Mesothelial cell of epicardium (in vitro differentiated cells): ENCODE measurements at regions not wholly inside any gene's neighbourhood (a gene's known extent, or its start where the extent isn't known, plus 50 kb on each side); places are given as distances from the start of the nearest gene placed in this dataset.

Experiments
- DNase-seq, 2 experiments: peaks; one replicate each; pipeline ENCODE4 v3.0.0; 2021; ENCODE audit warnings: low spot score in 2 of 2; ENCODE audit not compliant: unreplicated experiment in 2 of 2
- H3K27ac Mint-ChIP-seq: 2 replicates; pipeline ENCODE4 v1.8.0; 2021; ENCODE audit warnings: mixed read lengths
- H3K27me3 Mint-ChIP-seq: 2 replicates; pipeline ENCODE4 v1.8.0; 2021; ENCODE audit warnings: low read depth, mixed read lengths
- H3K36me3 Mint-ChIP-seq: 2 replicates; pipeline ENCODE4 v1.8.0; 2021; ENCODE audit warnings: mixed read lengths
- H3K4me1 Mint-ChIP-seq: 2 replicates; pipeline ENCODE4 v1.8.0; 2021; ENCODE audit warnings: mixed read lengths
- H3K4me3 Mint-ChIP-seq: 2 replicates; pipeline ENCODE4 v1.8.0; 2021; ENCODE audit warnings: mild to moderate bottlenecking, moderate library complexity, mixed read lengths
- H3K9me3 Mint-ChIP-seq: 2 replicates; pipeline ENCODE4 v1.8.0; 2021; ENCODE audit warnings: mixed read lengths
- CTCF ChIP-seq: fragments of 200-600 bp; sonication (generic); IDR thresholded peaks from one replicate; pipeline ENCODE4 v1.5.0; 2021; ENCODE audit warnings: antibody characterized with exemption; ENCODE audit not compliant: unreplicated experiment

- TF ChIP-seq CTCF, result no peak
- Mint-ChIP-seq H3K36me3 (no peaks in the 10 kb centered on the region), H3K27ac (no peak overlapping the region), H3K27me3 (no peaks in the 10 kb centered on the region), H3K4me1 (no peaks in the 10 kb centered on the region), H3K9me3 (peaks cover 31% of the 10 kb centered on the region), H3K4me3 (no peak overlapping the region)
- no peak for DNase-seq
Measured at GRCh38 chr7:124349443-124349842, 316.6 kb upstream of the TMEM229A start.

- Mint-ChIP-seq H3K4me1 (no peaks in the 10 kb centered on the region), H3K36me3 (no peaks in the 10 kb centered on the region), H3K4me3 (no peak overlapping the region)
Measured at GRCh38 chr7:124338861-124339260, 306.0 kb upstream of the TMEM229A start.

GRCh38 chr7:124330731-124331407 is 298.0 kb upstream of the TMEM229A start:
- no peak for DNase-seq
- no peak overlapping the region for H3K4me3 Mint-ChIP-seq
- H3K27ac Mint-ChIP-seq, result no peak overlapping the region
- no peak for TF ChIP-seq CTCF
- H3K27me3 Mint-ChIP-seq, result peaks cover 9% of the 10 kb centered on the region
- H3K36me3 Mint-ChIP-seq, result no peaks in the 10 kb centered on the region
- no peaks in the 10 kb centered on the region for H3K4me1 Mint-ChIP-seq
- H3K9me3 Mint-ChIP-seq, result peaks cover under 1% of the 10 kb centered on the region

More at GRCh38 chr7:124338861-124339260, 306.0 kb upstream of the TMEM229A start:
- H3K9me3 Mint-ChIP-seq, result peaks cover 4% of the 10 kb centered on the region
- no peak for TF ChIP-seq CTCF
- no peaks in the 10 kb centered on the region for H3K27me3 Mint-ChIP-seq
- no peak for DNase-seq
- no peak overlapping the region for H3K27ac Mint-ChIP-seq

- no peak for TF ChIP-seq CTCF
- DNase-seq, result no peak
- Mint-ChIP-seq H3K4me1 (no peaks in the 10 kb centered on the region), H3K27ac (no peak overlapping the region), H3K9me3 (peaks cover 9% of the 10 kb centered on the region), H3K36me3 (no peaks in the 10 kb centered on the region), H3K4me3 (no peak overlapping the region), H3K27me3 (peaks cover 9% of the 10 kb centered on the region)
Measured at GRCh38 chr7:124328774-124329173, 295.9 kb upstream of the TMEM229A start.

- no peak overlapping the region for H3K4me3 Mint-ChIP-seq
- H3K9me3 Mint-ChIP-seq, result peaks cover 14% of the 10 kb centered on the region
- H3K4me1 Mint-ChIP-seq, result no peaks in the 10 kb centered on the region
- DNase-seq, result no peak
- TF ChIP-seq CTCF, result no peak
- no peak overlapping the region for H3K27ac Mint-ChIP-seq
- no peaks in the 10 kb centered on the region for H3K36me3 Mint-ChIP-seq
- peaks cover 3% of the 10 kb centered on the region for H3K27me3 Mint-ChIP-seq
Measured at GRCh38 chr7:124324262-124324661, 291.4 kb upstream of the TMEM229A start.
